NCI-H1417 (cell line): ENCODE measurements at regions not wholly inside any gene's neighbourhood (a gene's known extent, or its start where the extent isn't known, plus 50 kb on each side); places are given as distances from the start of the nearest gene placed in this dataset.

Experiments used
- DNase-seq, 3 experiments: peaks; one replicate each; lab custom pipeline; 2025; lab: John Stamatoyannopoulos, UW

DNA sequence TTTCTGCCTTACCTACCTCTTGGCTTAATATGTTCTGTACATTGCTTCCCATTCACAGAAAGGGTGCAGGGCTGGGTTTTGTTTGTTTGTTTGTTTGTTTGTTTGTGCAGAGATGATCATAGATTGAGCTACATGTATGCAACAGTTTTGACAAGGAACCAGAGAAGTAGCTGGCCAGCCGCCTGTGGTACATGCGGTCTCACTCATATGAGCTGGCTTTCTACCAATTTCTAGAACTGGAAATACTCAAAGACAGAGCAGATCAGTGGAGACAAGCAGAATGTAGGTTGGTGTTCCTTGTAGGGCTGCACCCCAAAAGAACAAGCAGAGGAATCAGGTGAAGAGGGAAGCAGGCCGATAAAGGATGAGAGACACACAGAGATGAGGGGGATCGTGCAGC is 502.7 kb downstream of the SOX2 start:
- DNase-seq, result no peak

DNA sequence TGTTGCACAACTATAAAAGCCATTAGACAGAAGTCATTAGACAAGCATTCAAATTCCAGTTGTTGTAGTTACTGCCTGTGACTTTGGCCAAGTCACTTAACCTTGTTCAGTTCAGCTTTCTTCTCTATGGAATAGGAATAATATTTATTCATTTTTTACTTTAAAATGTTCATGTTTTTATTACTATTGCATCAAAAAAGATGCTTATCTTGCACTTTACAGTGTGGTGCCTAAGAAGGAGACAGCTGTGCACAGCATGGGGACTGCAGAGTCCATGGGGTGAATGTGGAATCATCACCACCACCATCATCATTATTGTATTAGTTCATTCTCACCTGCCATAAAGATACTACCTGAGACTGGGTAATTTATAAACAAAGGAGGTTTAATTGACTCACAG is 504.2 kb downstream of the SOX2 start:
- DNase-seq, result no peak

DNA sequence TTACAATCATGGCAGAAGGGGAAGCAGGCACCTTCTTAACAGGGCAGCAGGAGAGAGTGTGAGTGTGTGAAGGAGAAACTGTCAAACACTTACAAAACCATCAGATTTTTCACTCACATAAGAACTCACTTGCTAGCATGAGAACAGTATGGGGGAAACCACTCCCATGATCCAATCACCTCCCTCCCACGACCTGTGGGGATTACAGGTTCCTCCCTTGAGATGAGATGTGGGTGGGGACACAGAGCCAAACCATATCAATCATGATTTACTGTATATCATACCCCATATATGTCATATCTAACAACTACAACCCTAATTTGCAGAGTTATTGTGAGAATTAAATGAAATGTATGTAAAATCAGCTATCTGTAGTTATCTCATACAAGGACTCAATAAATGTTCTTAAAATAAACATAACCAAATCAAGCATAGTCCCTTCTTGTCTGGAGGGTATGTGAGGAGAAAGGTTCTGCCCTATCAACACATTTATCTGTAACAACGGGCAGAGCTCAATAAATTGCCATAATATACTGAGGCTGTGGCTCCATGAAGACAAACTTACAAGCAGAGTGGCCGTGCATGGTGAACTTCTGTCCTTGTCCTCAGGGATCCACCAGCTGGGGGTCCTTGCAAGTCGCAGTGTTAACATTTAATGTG is 504.7 kb downstream of the SOX2 start:
- no peak for DNase-seq

DNA sequence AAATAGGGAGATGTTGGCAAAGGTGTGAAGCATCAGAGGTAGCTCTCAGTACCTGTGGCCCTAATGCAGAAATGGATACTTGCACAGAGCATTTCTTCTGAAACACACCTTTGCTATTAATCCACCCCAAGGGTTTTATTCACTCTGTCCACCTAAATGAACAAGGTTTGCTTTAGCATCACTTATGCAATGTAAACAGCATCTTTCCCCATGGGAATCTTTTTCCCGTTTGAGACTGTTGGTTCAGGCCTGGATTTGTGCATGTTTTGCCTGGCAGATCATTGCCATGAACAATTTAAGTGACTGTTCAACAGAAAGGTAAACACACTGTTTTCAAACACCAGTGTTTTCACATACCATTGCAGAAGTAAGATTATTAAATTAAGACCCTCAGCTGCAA is 508.3 kb downstream of the SOX2 start:
- DNase-seq, result peak in 1 of 3 experiments; percentile 19

DNA sequence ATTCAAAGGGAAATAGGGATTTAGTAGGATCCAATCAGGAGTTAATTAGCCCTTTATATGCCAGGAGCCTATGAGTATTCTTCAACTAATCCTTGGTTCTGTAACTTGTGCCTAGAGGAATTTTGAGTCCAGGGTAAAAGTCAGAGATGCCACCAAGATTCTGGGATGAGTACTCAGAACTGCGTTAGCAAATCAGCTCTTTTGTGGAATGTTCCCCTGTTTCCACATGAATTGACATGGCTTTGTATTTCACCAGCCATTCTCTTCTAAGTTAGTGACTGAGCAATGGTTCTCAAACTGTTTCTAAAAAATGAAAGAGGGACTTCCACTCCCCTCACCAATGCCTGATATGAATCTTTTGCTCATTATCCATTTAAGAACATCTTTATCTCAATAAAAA is 508.7 kb downstream of the SOX2 start:
- no peak for DNase-seq

DNA sequence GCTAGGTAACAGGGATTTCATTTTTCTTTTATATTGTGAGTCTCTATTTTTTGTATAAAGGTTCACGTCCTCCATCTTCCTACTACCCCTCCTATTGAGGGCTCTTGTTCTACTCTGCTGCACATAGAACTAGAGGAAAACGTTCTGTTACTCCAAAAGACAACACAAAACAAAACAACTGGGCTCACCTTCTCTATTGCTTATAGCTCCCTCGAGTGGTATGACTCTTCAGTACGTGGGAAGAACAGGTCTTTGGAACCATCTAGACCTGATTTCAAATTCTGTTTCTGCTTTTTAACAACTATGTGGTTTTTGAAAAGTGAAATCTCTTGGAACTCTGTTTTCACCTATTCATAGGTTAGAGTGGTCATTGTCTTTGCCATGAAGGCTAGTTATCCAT is 515.3 kb downstream of the SOX2 start:
- DNase-seq, result no peak

DNA sequence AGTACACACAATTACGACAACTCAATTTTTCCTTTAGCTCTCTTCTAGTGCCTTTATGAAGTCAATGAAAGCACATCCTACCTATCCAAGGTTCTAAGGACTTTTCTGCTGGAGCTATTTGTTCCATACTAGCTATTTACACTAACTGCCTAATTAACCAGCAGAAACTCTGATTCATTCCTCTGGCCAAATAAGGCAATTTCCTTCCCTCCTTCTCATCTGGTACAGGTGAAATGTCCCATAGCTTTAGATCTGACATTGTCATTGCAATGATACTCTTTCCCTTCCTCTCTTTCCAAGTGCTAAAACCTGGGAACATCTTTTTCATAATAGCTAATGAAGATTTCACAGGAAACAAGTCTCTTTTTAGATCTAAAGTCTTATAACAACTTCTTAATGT is 521.7 kb downstream of the SOX2 start:
- DNase-seq, result no peak

DNA sequence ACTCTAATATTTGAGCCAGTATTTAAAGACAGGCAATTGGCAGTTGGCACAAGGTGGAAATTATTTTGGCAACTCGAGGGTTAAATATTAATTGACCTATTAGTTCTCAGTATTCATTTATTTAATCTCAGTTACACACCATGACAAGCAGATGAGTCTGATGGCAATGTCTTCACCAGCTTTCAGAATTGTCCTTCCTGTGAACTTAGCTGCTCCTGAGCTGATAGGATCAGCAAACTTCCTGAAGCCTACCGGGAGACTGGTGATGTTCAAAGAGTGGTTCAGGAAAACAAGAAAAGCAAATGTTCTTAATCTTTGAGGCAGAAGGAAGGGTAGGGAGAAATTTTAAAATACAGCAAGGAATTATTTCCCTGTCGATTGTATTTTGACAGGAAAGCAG is 522.2 kb downstream of the SOX2 start:
- no peak for DNase-seq

DNA sequence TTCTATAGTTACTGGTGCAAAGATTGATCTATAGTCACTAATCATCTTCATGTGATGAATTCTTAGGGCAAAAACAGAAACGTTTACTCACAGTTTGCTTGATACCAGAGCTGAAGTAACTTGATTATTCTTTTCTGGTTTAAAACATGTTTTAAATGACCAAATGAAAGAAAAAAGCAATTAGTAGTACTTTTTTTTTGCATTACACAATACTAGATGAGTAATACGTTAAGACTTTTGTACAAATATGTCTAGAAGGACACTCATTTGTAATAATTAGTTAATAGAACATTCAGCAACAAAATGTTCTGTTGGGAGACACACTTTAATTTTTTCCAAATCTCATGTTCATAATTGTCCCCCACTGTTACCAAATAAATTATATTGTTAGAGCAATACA is 523.2 kb downstream of the SOX2 start:
- no peak for DNase-seq

DNA sequence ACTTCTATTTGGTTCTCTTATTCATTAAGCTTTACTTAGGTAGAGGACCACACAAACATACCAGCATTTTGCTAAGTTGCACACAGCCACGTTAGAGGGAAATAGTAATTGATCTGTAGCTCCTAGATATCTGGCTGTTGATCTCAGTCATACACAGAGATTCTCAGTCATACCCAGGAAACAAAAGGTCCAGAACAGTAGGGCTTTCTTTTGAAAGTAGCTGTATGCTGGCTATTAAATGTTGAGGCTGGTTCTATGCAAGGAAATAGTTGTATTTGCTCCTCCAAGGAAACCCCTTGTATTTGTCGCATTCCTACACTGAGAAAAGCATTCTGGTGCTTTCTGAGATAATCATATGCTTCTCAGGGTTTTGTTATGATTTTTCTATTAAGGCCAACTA is 523.8 kb downstream of the SOX2 start:
- no peak for DNase-seq

DNA sequence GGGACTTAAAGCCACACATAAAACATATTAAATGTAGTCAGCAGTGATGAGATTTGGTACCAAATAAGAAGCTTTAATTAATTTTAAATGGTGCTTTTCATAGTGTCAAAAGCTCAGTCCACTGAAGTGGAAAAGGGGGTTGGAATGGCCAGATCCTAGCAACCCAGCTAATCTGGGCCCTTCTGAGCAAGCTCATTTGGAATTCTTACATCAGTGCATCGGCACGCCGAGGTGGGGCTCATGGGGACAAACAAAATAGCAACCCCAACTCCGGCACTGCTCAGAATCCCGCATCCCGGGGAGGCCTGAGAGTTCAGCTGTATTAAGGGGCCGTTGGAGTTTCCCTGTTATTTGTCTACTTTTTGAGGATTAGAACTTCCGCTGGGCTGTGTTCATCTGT is 526.4 kb downstream of the SOX2 start:
- no peak for DNase-seq

DNA sequence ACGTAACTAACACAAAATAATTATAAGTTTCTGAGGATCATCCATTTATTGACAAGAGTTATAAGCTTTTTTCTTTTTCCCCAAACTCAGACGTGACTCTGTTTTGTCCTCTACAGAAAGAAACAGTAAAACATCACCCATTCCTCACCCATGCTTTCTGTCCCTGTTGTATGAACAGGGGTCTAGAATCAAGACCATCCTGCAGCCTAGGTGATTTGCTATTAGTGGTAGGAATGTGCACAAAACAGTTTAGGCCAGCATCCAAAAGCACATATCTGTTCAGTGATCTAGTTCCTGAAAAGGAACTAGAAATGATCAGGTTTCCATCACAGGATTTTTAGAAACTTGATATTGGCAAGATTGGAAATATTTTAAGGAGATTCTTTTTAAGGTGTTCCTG is 527.6 kb downstream of the SOX2 start:
- no peak for DNase-seq

DNA sequence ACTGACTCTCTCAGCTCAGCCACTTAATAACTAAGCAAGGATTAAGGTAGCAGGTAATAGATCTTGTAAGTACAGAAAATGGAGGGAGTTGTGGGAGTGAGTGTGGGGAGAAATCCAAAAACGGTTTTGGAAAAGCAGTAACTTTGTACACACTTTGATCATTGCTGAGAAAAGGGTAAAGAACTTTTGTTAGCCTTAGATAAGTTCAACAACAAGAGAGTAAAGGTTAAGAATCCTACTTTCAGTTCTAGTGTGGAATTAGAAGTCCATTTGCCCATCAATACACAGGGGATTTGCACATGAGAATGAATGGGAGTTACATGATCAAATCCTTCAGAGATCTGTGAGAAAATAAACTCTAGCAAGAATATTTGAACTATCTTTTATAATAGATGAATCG is 528.7 kb downstream of the SOX2 start:
- DNase-seq, result no peak

DNA sequence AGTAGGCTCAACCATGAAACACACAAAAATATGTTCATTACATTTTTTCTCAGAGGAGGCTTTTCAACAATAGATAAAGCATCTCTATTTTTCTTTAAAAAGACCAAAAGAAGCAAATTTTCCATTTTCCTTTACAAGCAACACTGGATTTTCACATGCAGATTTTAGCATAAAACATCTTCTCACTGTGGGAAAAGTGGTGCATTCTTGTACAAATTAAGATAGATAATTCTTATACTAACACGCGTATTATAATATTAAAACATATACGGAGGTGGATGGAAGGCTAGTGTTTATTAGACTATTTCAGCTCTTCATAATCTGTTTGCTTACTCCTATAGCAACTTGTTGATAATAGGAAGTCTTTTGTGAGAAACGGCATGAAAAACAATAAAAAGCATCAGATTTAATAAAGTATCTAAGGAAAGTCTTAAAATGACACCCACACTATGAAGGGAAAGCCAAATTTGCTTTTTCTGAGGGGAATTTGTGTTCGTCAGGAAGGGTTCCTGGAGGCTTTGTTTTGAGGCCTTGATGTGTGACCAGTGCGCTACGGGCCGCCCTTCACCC is 529.6 kb downstream of the SOX2 start:
- DNase-seq, result no peak

DNA sequence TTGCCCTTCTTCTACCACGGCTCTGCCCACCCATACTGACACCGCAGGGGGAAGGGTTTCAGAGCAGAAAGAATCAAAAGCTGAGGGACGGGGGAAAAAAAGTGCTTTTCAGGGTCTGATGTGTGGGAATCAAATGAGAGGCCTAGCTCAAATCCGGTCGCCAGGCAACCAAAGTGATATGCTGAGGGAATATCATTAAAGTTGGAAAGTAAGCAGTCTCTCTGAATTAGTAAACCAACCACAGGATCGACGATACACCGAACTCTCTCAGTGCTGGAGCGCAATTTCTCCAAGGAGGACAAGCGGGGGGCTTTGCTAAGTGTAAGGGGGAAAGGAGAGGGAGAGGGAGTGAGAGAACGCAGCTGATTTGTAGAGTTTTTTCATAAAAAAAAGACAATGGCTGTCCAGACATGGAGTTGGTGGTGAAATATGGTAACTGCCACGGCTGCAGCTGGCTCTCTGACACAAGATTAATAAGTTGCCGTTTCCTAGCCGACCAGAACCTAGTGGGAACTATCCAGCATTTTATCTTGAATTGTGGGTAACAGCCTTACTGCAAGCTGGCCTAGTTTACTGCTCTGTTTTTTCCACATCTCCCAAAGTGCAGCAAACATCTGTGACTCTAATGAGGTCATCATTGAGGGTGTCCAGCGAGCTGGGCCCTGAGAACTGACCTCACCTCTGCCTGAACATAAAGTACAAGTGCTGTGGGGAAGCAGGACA is 530.2 kb downstream of the SOX2 start:
- peak in 2 of 3 experiments; percentile 31 to 38 for DNase-seq

DNA sequence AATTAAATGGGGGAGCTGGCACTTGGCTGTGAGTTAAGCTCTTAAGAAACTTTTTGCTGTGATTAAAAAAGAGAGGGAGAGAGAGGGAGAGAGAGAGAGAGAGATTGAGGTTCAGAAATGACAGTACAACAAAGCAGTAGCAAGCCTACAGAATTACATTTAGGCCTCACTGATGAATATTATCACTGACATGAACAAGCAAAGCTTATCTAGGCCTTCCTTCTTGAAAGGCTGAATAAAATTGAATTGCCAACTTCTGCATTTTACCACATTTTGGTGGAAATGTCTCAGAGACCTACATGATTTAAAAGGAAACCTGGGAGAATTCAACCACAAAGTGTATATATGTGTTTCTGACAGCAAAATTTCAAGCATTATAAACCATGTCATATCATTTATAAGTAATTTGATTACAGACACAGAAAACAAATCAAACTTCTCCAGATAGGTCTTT is 530.8 kb downstream of the SOX2 start:
- DNase-seq, result no peak

DNA sequence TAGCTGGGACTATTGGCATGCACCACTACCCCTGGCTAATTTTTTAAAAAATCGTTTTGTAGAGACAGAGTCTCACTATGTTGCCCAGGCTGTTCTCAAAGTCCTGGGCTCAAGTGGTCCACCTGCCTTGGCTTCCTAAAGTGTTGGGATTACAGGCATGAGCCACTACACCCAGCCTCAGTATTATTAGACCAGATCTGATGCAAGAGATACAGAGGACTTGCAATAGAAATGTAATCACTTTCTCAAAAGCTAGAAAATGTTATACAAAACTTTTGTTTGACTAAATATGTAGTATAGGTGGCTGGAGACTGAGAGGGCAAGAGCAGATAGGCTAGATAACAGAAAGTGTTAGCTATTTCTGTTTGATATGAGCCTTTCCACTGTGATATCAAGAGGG is 531.9 kb downstream of the SOX2 start:
- no peak for DNase-seq

DNA sequence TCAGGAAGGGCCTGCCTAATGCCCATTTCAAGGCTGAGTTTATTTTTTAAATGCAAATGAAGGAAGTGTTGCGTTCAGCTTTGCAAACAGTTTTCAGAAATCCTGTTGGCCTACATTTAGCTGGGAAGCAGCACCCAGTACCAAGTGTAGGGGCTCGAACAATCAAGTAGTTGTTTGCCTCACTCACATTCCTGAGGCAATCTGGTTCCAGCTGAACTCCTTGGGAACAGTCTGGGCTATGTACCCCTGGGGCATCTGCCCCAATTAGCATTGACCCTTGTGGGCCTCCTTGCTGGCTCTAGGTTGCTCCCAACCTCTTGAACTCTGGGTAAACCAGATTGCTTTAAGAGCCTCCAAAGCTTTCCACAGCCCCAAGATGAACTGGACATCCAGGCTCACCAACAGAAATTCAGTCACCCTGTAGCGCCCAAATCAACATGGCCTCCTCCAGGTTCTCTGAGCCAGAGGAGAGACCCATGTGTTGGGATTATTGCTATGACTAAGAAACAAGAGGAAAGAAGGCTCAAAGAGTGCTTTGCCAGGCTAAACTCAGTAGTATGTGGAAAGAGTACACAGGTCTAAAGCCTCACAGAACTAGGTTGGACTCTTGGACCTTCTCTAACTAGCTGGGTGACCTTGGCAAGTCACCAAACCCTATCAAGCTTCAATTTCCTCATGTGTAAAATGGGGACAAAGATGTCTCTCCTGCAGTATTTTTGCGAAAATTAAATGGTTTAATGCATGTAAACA is 532.7 kb downstream of the SOX2 start:
- DNase-seq, result no peak

DNA sequence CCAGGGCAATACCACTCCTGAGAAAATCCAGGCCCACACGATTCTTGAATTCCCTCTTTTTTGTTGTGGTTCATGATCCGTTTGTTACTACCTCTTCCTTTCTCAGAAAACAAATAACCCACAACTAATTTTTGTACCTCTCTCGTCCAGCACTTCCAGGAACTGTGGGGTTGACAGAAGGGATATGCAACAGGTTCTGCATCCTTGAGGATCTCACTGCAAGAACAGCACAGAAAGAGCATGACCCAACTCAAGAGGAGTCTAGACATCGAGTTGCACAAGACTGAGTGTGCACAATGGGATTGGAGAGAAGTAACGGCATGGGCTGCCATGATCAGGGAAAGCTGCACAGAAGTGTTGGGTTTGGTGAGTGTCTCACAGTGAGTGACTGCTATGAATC is 533.3 kb downstream of the SOX2 start:
- no peak for DNase-seq

DNA sequence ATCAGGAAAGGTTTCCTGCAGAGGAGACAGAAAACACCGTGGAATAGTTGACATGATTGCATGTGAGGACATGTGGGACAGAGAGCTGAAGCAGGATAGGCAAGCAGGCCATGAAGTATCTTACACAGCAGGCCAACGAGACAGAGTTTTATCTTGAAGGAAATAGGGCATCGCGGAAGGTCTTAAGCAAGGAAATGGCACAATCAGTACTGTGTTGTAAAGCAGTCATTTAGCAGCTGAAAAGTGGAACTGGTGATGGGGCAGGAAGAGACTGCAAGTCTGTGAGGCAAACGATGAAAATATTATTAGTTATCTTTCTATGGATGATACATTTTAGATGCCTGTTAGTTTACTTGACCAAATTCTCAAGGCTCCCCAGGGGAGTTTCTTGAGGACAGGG is 535.1 kb downstream of the SOX2 start:
- no peak for DNase-seq

DNA sequence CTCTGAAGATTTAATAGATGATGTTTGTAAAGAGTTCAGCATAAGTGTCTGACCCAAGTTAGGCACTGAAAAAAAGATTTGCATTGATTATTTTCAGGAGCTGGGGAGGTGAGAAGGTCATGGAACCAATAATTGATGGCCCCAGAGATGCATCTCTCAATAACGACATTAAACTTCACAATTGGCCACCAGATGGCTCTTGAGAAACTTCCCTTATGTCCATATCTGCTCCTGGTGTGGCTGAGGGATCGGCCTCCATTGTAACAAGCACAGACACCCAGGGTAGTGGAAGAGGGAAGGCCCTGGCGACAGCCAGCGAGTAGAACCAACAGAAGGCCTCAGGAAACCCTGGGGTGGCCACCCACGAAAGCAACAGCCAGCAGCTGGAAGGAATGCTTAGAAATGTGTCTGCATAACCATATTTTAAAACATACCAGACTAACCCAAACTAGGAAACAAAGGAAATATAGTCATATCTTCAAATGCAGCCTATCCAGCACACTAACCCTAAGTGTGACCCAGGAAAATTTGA is 536.7 kb downstream of the SOX2 start:
- DNase-seq, result peak in 1 of 3 experiments; percentile 32

DNA sequence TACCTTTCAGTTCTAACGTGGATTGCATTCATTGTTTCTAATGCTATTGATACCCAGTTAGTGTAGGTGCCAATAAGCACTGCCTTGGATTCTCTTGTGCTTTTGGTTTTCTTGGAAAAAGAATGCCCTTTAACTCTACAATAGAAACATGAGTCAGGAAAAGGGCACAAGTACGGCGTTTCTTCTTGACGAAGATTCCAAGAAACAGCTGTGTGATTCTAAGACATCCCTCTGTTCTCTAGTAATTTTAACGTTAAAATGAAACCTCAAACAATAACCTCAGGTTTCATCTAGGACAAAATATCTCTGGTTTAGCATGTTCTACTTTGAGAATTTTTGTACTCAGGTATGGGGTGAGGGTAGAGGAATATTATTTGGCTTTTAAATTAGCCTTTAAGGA is 540.5 kb upstream of the ATP11B start:
- DNase-seq, result no peak

DNA sequence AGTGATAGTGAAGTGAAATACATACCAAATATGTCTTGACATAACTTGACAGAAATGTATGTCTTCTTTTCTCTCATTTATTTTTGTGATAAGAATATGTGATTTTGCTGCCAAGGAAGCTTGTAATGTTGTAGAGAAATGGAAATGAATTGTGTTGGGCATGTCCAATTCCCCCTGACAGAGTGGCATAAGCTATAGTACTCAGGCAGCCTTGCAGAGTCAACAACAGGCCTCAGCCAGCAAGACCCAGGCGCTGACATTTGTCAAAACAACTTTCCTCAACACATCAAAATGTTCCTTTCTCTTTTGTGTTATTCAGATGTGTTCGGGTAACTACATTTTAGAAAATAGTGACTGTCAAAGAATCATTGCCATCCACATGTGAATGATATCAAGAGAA is 538.1 kb upstream of the ATP11B start:
- DNase-seq, result no peak
